ENCODE measurements at regions not wholly inside any gene's neighbourhood (a gene's known extent, or its start where the extent isn't known, plus 50 kb on each side); places are given as distances from the start of the nearest gene placed in this dataset.

- Histone ChIP-seq H3K79me2 (ENCODE audit: insufficient read depth, low read depth) (no peaks in the 10 kb centered on the region), H2AFZ (ENCODE audit: low read depth) (no peak overlapping the region), H3K4me3 (IDR thresholded peaks at IDR 0.05; ENCODE audit: insufficient read depth, low read depth, low read length) (no peak overlapping the region), H4K20me1 (ENCODE audit: insufficient read depth) (no peaks in the 10 kb centered on the region), H3K27ac (no peak overlapping the region), H3K4me2 (no peak overlapping the region), H3K27me3 (ENCODE audit: insufficient read depth, low read depth) (no peaks in the 10 kb centered on the region), H3K4me1 (ENCODE audit: low read depth, poor library complexity, severe bottlenecking) (no peaks in the 10 kb centered on the region), H3K9ac (no peak overlapping the region), H3K36me3 (ENCODE audit: insufficient read depth) (no peaks in the 10 kb centered on the region)
- TF ChIP-seq CTCF (conservative IDR thresholded peaks at IDR 0.05; ENCODE audit: low read depth, low read length): no peak
Observed at GRCh38 chr18:54532222-54532621, 58.8 kb upstream of the DYNAP start.

GRCh38 chr18:54532962-54533361 lies 58.1 kb upstream of the DYNAP start:
- Histone ChIP-seq H3K4me2 (no peak overlapping the region), H3K79me2 (ENCODE audit: insufficient read depth, low read depth) (no peaks in the 10 kb centered on the region), H3K4me3 (IDR thresholded peaks at IDR 0.05; ENCODE audit: insufficient read depth, low read depth, low read length) (no peak overlapping the region), H3K36me3 (ENCODE audit: insufficient read depth) (no peaks in the 10 kb centered on the region), H3K27me3 (ENCODE audit: insufficient read depth, low read depth) (no peaks in the 10 kb centered on the region), H4K20me1 (ENCODE audit: insufficient read depth) (no peaks in the 10 kb centered on the region), H3K27ac (no peak overlapping the region), H2AFZ (ENCODE audit: low read depth) (no peak overlapping the region), H3K9ac (no peak overlapping the region), H3K4me1 (ENCODE audit: low read depth, poor library complexity, severe bottlenecking) (no peaks in the 10 kb centered on the region)
- no peak for TF ChIP-seq CTCF (conservative IDR thresholded peaks at IDR 0.05; ENCODE audit: low read depth, low read length)
